HG03378 (cell line): ENCODE measurements at regions not wholly inside any gene's neighbourhood (a gene's known extent, or its start where the extent isn't known, plus 50 kb on each side); places are given as distances from the start of the nearest gene placed in this dataset.
"Not testable (repeated sequence)": the region's sequence is repeated elsewhere in the genome, so short reads cannot be mapped to it uniquely, and the experiment has no call there.

Experiments used
- ATAC-seq: cut with Tn5 transposase; IDR thresholded peaks from one replicate; pipeline ENCODE4 v1.9.1; 2021; ENCODE audit warnings: mild to moderate bottlenecking, moderate library complexity; ENCODE audit not compliant: unreplicated experiment

DNA sequence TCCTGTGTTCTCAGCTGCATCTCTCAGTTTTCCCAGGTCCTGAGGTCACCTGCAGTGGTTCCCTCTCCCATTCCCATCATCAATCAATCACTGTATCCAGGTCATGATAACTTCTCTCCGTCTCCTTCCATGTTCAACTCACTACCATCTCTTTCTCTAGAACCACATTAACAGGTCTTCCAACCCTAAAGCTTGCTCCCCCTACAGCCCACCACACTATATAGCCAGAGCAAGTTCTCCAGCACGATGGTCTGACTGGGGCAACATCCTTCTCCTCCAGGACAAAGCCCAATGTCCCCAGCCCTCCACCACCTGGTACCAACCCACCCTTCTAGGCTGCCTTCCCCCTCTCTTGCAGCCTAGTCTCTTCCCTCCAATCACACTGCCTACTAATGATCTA, 241.6 kb downstream of the CDK5RAP2 start:
- no peak for ATAC-seq

DNA sequence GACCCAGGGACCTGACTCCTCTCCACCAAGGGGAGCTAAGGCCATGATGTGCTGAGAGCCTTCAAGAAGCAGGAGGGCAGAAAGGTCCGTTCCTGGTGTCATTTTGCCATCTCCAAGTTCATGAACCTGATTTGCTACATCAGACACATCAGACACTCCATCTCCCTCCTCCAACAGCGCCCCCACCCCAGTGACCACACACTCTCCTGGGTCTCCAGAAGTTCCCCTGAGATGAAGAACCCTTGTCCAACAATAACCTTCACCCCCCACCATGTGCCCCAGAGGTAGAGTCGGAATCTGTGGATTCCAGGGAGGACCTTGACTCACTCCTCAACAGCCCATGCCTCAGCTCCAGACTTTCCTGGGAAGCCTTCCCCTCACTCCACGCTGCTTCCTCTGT, 242.8 kb downstream of the CDK5RAP2 start:
- no peak for ATAC-seq

DNA sequence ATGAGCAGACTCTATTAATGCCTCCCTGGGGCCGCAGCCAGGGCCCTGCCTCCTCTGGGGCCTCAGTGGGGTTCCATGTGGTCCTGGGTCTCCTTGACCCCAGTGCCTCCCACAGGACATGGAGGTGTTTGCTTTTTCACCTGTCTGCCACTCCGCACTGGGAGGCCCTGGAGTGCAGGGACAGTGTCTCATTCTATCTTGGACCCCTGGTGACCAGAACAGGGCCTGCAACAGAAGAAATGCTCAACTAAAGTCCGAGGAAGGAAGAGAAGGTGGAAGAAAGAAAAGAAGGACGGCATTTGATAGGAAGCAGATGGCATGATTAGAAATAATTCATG, 243.2 kb downstream of the CDK5RAP2 start:
- no peak for ATAC-seq

DNA sequence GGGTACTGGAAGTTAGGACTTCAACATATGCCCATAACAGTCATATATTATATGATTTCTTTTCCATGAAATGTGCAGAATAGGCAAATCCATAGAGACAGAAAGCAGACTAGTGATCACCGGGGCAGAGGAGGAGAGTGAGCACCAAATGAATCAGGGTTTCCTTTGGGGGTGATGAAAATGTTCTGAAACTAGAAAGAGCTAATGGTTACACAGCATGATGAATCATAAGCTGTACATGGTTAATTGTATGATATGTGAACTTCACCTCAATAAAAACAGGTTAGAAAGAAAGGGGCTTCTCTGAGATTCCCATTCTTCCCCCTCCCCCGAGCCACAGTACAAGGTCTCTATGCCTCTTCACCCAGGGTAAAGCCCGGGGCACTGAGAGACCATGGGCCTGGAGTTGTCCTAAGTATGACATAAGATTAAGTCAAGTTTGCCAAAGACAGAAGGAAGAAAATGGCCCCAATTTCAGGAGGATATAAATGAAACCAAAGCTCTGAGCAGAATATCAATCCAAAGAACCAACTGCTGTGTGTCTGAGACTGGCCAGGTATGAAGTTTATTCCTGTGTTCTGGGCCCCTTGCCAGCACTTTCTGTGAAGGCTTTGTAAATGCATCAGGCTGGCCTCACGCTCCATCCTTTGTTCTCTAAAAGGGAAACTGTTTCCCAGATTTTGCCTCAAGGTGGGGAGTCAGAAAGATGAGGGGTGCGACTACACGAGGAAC, 243.8 kb downstream of the CDK5RAP2 start:
- no peak for ATAC-seq

DNA sequence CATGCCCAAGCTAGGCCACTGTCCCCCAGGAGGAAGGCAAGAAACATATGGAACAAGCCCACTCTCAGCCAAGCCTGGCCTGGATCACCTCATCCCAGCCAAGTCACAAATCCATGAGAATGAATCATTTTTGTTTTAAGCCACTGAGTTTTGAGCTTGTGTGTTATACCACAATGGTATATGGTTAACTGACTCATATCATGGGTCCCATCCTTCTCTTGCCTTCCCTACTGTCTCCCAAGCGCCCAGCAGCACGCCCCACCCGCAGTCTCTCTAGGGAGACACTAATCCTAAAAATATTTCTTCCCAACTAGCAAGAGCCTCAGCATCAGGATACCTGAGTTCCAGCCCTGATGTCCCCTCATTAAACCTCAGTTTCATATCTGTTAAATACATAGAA, 248.1 kb downstream of the CDK5RAP2 start:
- ATAC-seq: no peak

DNA sequence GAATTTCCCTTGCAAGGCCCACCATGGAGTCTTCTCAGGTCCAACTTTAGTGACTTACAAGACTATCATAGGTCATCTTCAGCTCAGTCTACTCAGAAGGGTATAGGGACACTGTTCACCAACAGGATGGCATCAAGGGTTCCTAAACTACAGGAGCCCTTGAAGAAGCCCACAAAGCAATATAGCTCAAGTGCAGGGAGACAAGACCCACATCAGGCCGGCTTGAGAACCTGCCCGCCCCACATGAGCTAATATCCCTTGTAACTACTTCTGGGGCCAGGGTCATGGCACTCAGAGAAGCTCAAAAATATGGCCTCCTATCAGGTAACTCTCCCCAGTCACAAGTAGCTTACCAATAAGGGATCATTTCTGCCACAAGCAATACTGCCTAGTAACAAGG, 249.9 kb downstream of the CDK5RAP2 start:
- ATAC-seq: no peak

DNA sequence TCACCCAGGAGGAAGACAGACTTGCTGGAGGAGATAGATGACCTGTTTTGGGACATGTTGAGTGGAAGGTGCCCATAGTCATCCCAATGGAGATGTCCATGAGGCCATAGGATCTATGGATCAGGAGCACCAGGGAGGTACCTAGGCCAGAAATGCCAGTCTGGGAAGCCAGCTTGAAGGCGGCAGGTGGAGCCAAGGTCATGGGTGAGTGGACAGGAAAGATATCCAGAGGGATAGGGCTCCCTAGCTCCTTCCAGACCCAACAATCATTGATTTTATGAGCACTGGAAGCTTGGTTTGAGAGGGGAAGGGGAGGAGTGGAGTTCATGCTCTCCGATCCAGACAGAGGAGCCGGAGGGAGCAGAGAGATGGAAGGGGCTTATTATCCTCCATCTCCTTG, 252.6 kb downstream of the CDK5RAP2 start:
- no peak for ATAC-seq

DNA sequence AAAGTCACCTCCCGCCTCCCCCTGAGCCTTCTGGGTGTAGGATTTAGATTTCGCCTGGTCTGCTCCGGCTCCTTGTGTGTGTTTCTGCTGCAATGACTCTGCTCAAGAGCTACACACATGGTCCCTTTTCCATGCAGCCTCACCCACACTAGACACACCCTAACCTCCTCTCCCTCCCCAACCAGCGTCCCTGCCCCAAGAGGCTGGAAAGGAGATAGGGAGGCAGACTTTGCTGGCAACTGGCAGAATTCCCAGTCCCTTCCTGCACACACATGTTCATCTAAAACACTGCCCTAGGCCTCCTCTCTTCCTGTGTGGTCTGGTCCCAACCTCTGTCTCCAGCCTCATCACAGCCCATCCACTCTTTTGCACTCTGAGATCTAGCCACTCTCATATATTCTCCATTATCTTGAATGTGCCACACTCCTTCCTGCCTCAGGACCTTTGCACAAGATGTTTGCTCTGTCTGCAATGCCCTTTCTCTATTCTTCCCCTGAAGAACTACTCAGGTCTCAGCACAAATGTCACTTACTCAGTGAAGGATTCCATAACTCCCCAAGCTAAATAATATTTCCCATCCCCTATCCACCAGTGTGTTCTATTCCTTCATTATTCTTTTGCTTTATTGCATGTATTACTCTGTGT, 253.8 kb downstream of the CDK5RAP2 start:
- ATAC-seq: no peak

DNA sequence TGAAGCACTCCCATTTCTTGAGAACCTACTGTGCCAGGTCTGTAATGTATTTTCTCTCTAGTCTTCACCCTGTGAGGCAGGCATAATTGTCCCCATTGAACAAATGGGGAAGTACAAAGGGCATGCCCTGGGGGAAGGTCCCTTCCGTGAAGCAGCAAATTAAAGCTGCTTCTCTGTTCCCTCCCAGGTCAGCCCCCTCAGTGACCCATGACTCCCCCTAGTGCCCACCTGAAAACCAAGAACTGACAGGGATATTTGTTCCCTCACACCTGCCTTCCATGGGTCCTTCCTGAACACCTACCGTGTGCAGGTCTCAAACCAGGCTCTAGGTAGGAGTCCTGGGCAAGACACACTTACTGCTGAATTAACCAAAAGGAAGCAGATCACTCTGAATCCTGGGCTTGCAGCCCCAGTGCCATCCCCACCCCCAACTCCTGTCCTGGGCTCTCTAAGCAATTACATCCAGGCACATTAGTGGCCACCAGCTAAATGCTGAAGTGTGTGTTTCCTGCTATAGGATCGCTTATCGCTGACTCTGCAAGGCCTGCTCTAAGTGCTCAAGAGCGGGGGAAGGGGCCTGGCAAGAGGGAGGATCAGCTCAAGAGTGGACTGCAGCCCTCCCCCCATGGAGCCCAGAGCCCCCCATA, 254.8 kb downstream of the CDK5RAP2 start:
- no peak for ATAC-seq

DNA sequence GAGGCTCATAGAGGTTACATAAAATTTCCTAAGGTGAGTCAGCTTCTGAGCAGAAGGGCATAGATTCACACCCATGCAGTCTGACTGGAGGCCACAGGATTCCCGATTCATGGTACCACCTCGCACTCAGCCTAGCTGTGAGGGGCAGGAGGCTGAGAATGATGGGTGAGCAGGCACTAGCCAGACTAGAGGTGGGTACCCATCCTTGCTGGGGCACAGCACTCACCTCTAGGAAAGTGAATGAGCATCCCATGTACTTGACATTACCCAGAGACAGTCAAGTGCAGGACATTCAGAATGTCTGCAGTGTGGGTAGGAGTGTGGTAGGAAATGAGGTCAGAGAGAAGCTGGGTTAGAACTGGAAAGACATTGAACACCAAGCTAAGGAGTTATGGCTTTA, 255.5 kb downstream of the CDK5RAP2 start:
- no peak for ATAC-seq

DNA sequence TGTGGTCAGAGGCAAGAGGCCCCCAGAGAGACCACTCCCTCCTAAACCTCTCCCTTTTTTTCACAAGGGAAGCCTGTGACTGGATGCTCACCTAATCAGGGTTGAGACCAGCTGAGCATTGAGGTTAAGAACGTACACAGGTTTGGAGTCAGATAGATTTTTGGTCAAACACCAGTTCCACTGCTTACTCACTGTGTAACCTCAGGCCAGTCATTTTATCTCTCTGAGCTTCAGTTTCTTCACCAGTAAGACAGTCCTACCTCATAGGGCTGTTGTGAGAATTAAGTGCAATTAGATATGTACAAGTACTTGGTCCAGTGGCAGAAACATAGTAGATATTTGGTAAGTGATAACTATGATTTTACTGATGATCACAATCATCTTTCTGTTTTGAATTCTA, 256.8 kb downstream of the CDK5RAP2 start:
- no peak for ATAC-seq

DNA sequence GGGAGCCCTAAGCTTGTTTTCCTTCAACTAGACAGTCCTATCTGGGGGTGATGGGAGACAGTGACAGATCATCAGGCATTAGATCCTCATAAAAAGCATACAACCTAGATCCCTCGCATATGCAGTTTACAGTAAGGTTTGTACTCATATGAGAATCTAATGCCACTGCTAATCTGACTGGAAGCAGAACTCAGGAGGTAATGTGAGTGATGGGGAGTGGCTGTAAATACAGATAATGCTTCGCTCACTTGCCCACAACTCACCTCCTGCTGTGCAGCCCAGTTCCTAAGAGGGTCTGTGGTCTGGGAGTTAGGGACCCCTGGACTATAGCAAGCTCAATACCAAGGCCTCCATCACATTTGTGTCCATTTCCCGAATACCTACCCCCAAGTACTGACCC, 260.5 kb downstream of the CDK5RAP2 start:
- no peak for ATAC-seq

DNA sequence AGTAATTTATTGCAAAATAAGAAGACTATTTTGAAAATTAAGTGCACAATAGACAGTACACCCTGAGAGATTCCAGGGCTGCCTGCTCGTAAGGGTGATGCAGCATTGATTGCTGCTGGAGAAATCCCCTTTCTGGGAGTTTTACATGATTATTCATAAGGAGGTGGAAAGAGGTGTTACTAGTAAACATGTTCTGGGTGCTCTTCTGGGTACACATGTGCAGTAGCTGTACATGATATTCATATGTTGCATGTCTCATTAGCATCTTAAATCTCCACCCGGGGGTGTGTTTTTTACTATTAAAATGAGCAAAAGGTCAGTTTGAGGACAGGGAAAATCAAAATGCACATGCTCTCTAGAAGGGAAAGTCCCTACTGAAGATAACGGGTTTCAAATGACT, 264.8 kb downstream of the CDK5RAP2 start:
- ATAC-seq: no peak

DNA sequence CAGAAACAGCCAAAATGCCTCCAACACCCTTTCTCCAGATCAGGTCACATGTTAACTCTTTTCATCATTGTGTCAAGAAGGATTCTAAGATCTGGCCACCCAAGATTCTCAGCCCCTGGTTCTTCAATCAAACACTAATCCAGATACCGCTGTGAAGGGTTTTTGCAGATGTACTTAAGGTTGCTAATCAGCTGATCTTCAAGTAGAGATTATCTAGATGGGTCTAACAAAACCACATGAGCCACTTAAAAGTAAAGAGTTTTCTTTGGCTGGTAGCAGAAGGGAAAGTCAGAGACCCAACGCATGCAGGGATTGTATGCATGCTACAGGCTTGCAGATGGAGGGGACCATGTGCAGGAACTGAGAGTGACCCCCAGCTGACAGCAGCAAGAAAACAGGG, 267.9 kb downstream of the CDK5RAP2 start:
- ATAC-seq: no peak

DNA sequence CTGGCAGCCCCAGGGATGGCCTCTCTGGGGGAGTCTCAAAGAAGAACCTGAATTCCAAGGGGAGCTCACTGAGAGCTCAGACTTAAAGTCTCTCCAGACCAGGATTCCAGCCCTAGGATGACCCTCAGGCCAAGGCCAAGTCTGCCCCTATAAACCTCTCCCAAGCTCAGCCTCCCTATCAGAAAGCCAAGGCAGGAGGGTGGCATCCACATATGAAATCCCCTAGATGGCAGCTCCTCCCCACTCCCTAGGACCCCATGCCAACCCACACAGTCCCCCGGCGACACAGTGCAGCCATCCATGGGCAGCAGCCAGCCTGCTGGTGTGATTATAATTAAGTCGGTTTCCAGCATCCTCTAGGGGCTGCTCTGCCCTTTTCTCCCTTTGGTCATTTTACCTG, 269.9 kb downstream of the CDK5RAP2 start:
- no peak for ATAC-seq

DNA sequence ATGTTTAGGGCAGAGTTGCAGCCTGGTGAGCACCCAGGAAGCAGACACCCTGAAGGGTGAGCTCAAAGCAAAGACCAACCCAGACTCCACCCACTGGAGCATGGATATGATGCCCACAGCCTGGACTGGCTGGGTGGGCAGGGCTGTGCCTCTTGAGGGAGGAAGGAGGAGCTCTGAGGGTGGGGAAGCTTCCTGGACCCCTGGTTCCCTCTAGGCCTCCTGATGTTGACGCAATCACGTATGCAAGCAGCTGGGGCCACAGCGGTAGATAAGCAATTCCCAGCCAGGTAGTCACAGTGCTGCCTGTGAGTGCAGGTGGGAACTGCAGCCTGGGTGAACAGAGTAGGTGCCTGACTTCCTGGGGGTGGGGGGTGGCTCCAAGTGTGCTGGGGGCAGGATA, 271.5 kb downstream of the CDK5RAP2 start:
- ATAC-seq: no peak

DNA sequence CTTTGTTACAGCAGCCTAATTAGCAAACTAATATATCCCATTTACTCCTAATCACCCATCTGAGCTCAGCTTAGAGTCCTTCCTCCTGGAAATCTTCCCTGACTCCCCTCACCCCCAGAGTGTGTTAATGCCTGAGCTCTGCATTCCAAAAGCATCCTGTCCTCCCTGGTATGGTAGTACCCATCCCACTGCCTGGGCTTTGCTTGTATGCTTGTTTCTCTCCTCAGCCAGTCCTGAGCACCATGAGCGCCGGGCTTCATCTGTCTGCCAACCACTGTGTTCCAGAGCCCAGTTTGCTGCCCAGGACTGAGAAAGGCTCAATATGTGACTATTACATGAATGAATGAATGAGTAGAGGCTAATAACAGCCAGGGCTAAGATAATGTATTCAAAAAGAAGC, 272.4 kb downstream of the CDK5RAP2 start:
- no peak for ATAC-seq

DNA sequence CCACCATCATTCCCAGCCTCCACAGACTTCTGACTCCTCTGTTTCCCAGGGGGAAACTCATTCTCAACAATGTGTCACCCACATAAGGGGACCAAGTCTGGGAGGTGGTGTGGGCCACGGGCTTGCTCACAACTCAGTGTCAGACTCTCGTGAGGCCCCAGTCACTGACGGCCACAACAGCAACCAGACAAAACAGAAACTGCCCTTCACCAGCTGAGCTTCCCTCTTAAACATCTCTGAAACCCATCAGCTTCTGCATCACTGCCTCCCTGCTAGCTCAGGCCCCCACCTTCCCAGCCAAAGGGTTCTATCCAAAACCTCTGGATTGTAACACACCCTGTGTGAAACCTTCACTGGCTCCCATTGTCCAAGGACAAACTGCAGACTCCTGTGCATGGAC, 273.4 kb downstream of the CDK5RAP2 start:
- no peak for ATAC-seq

DNA sequence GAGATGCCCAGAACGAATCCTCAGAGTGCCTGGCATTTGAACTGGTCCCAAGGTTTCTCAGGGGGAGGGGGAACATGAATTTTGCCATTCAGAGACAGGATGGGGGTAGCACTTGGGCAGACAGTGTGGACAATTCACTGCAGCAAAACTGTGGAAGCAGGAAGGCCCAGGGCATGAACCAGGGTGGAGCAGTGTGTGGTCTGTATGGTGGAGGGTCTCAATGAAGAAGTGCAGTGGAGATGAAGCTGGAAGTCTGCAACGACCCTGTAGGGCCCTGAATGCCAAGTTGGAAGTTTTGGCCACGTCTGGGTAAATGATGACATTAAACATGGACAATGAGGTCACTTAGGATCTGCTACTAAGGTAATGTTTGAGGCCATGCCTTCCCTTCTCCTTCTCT, 273.9 kb downstream of the CDK5RAP2 start:
- ATAC-seq: no peak

DNA sequence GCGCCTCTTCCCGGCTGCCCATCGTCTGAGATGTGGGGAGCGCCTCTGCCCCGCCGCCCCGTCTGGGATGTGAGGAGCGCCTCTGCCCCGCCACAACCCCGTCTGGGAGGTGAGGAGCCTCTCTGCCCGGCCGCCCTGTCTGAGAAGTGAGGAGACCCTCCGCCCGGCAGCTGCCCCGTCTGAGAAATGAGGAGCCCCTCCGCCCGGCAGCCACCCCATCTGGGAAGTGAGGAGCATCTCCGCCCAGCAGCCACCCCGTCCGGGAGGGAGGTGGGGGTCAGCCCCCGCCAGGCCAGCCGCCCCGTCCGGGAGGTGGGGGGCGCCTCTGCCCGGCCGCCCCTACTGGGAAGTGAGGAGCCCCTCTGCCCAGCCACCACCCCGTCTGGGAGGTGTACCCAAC, 275.1 kb downstream of the CDK5RAP2 start:
- not testable (repeated sequence) for ATAC-seq

DNA sequence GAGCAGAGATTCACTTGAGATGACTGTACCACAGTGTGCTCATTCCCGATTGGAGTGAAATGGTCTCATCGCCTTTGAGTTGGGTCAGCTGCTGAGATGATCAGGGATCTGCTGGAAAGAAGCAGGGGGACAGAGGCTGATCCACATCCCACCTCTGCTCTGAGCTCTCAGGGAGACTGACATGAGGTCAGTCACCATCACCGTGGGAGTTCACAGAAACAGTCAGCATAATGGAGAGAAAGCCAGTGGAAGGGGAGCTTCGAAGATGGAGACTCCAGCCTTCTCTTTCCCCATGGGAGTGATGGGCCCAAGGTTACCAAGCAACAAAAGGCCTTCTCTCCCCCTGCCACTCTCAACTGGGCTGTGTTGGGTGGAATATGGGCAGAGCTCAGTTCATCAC, 276.4 kb downstream of the CDK5RAP2 start:
- no peak for ATAC-seq

DNA sequence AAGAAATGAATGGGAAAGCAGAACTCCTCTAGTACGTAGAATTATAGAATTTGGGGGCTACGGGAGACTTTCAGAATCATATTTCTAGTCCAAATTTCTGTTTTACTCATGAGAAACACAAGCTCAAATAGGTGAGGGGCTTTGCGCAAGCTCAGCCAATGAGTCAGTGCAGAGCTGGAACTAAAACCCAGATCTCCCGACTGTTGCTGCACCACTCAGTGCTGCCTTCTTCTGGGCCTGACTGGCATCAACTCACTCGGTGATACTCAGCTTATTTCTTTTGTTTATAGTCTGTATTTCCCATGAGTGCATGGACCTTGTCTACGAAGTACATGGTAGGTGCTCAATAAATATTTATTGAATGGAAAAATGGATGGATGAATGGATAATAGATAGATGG, 280.2 kb downstream of the CDK5RAP2 start:
- ATAC-seq: no peak

DNA sequence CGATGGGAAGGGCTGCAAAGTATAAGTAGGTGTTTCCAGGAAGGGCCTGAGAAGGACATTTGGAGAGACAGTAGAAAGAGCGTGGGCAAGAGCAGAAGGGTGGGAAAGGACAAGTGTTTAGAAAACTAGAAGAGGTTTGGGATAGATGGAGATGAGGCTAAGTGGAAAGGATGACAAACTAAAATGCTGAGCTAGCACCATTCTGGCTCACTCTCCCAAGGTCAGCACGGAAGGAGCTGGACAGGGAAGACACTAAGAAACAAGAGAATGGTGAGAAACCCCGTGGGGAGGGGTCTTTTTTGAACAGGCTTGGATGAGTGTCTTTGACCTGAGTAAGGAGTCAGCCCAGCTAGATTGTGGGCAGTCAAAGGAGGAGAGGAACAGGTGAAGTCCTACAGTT, 286.0 kb downstream of the CDK5RAP2 start:
- no peak for ATAC-seq
